Neural cell (in vitro differentiated cells): ENCODE measurements at regions not wholly inside any gene's neighbourhood (a gene's known extent, or its start where the extent isn't known, plus 50 kb on each side); places are given as distances from the start of the nearest gene placed in this dataset.

Experiments
- H2AFZ ChIP-seq: fragments of 200-600, 300-800 bp; sonication (generic), shearing (Covaris generic); 2 replicates; pipeline ENCODE4 v1.6.0; 2014; ENCODE audit warnings: low read depth, mild to moderate bottlenecking, antibody characterized with exemption, low read length, moderate library complexity
- H3F3A ChIP-seq: fragments of 200-600 bp; shearing (Covaris generic); 2 replicates; pipeline ENCODE4 v1.6.1; 2016; ENCODE audit warnings: mild to moderate bottlenecking, moderate library complexity, mixed read lengths, antibody characterized with exemption, low read length; ENCODE audit not compliant: insufficient read depth, poor library complexity, severe bottlenecking
- H3K27ac ChIP-seq: fragments of 200-600, 300-800 bp; sonication (generic), shearing (Covaris generic); 2 replicates; pipeline ENCODE4 v1.5.1; 2014; ENCODE audit warnings: mild to moderate bottlenecking, low read length, moderate library complexity
- H3K27me3 ChIP-seq: fragments of 300-800, 200-600 bp; sonication (generic), shearing (Covaris generic); 2 replicates; pipeline ENCODE4 v1.6.0; 2014; ENCODE audit warnings: mild to moderate bottlenecking, low read depth, low read length, moderate library complexity; ENCODE audit not compliant: insufficient read depth
- H3K36me3 ChIP-seq: fragments of 300-800, 200-600 bp; sonication (generic), shearing (Covaris generic); 2 replicates; pipeline ENCODE4 v1.5.1; 2014; ENCODE audit warnings: mild to moderate bottlenecking, antibody characterized with exemption, low read length, moderate library complexity; ENCODE audit not compliant: insufficient read depth
- H3K4me2 ChIP-seq: fragments of 300-800, 200-600 bp; sonication (generic), shearing (Covaris generic); 2 replicates; pipeline ENCODE4 v1.6.0; 2014; ENCODE audit warnings: mild to moderate bottlenecking, low read length
- H3K4me3 ChIP-seq: fragments of 300-800, 200-600 bp; sonication (generic), shearing (Covaris generic); 2 replicates; pipeline ENCODE4 v1.5.1; 2014; ENCODE audit warnings: mild to moderate bottlenecking, low read length, moderate library complexity
- H3K79me2 ChIP-seq: fragments of 200-600 bp; shearing (Covaris generic); replicated peaks from 2 replicates; pipeline ENCODE4 v1.6.0; 2014; ENCODE audit warnings: mild to moderate bottlenecking, low read length, moderate library complexity; ENCODE audit not compliant: insufficient read depth
- H3K9ac ChIP-seq: fragments of 300-800, 200-600 bp; sonication (generic), shearing (Covaris generic); 2 replicates; pipeline ENCODE4 v1.6.1; 2016; ENCODE audit warnings: mild to moderate bottlenecking, low read length, mixed read lengths
- H3K9me2 ChIP-seq: fragments of 200-600 bp; shearing (Covaris generic); 2 replicates; pipeline ENCODE4 v1.6.1; 2016; ENCODE audit warnings: mild to moderate bottlenecking, low read length, mixed read lengths; ENCODE audit not compliant: insufficient read depth
- H3K9me3 ChIP-seq: fragments of 200-600, 300-800 bp; sonication (generic), shearing (Covaris generic); 2 replicates; pipeline ENCODE4 v1.6.1; 2016; ENCODE audit warnings: mild to moderate bottlenecking, mixed run types, low read length, moderate library complexity, mixed read lengths
- H4K20me1 ChIP-seq: fragments of 200-600 bp; shearing (Covaris generic); 2 replicates; pipeline ENCODE4 v1.6.1; 2016; ENCODE audit warnings: mild to moderate bottlenecking, mixed run types; ENCODE audit not compliant: insufficient read depth
- EP300 ChIP-seq: fragments of 450-650 bp; conservative IDR thresholded peaks from 2 replicates; pipeline ENCODE4 v1.6.1; 2014; ENCODE audit warnings: antibody characterized with exemption, mild to moderate bottlenecking, moderate library complexity; ENCODE audit not compliant: poor library complexity, severe bottlenecking
- EZH2 ChIP-seq: fragments of 200-600, 300-800 bp; shearing (Covaris generic), sonication (generic); IDR thresholded peaks from 2 replicates; pipeline ENCODE4 v1.6.1; 2014; ENCODE audit warnings: antibody characterized with exemption, low read length, borderline replicate concordance, mild to moderate bottlenecking; ENCODE audit not compliant: insufficient read depth, poor library complexity, severe bottlenecking
- MXI1 ChIP-seq: fragments of 450-650 bp; conservative IDR thresholded peaks from 2 replicates; pipeline ENCODE4 v1.6.1; 2014; ENCODE audit warnings: antibody characterized with exemption, mild to moderate bottlenecking; ENCODE audit not compliant: poor library complexity, severe bottlenecking
- POLR2AphosphoS5 ChIP-seq: IDR thresholded peaks from 2 replicates; pipeline ENCODE4 v1.6.1; 2012
- RAD21 ChIP-seq: fragments of 450-650 bp; conservative IDR thresholded peaks from 2 replicates; pipeline ENCODE4 v1.6.1; 2014; ENCODE audit warnings: antibody characterized with exemption, mild to moderate bottlenecking, moderate library complexity
- SMC3 ChIP-seq: fragments of 450-650 bp; conservative IDR thresholded peaks from 2 replicates; pipeline ENCODE4 v1.6.1; 2014; ENCODE audit warnings: antibody characterized with exemption, mild to moderate bottlenecking, moderate library complexity; ENCODE audit not compliant: poor library complexity
- TAF1 ChIP-seq: IDR thresholded peaks from 2 replicates; pipeline ENCODE4 v1.6.1; 2012; ENCODE audit warnings: low read depth
- TF ChIP-seq, protein P1 (sequence below): IDR thresholded peaks from 2 replicates; pipeline ENCODE4 v1.6.1; 2012; ENCODE audit warnings: borderline replicate concordance
- TF ChIP-seq, protein P2 (sequence below): fragments of 450-650 bp; IDR thresholded peaks from 2 replicates; pipeline ENCODE4 v1.5.1; 2014; ENCODE audit warnings: antibody characterized with exemption, mild to moderate bottlenecking, moderate library complexity; ENCODE audit not compliant: poor library complexity, severe bottlenecking

DNA sequence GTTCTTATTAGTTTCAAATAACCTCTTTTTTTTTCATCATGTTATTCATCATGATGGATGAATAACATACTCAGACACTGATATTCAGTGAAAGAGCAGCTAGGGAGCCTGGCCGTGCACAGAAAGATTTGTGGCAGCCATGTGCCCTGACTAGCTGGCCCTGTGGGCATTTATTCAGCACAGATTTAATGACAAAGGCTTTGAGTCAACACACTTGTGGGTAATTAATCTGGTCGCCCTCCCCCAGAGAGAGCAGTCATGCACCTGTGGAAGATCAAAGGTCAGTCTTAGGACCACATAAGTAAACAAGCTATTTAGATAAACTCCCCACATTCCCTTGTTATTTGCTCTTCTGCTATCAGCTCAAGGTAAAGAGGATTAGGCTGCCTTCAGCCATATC, 153.2 kb upstream of the HMCN1 start:
- no peak for TF ChIP-seq EZH2
- no peak for TF ChIP-seq TAF1
- TF ChIP-seq, protein P1, sequence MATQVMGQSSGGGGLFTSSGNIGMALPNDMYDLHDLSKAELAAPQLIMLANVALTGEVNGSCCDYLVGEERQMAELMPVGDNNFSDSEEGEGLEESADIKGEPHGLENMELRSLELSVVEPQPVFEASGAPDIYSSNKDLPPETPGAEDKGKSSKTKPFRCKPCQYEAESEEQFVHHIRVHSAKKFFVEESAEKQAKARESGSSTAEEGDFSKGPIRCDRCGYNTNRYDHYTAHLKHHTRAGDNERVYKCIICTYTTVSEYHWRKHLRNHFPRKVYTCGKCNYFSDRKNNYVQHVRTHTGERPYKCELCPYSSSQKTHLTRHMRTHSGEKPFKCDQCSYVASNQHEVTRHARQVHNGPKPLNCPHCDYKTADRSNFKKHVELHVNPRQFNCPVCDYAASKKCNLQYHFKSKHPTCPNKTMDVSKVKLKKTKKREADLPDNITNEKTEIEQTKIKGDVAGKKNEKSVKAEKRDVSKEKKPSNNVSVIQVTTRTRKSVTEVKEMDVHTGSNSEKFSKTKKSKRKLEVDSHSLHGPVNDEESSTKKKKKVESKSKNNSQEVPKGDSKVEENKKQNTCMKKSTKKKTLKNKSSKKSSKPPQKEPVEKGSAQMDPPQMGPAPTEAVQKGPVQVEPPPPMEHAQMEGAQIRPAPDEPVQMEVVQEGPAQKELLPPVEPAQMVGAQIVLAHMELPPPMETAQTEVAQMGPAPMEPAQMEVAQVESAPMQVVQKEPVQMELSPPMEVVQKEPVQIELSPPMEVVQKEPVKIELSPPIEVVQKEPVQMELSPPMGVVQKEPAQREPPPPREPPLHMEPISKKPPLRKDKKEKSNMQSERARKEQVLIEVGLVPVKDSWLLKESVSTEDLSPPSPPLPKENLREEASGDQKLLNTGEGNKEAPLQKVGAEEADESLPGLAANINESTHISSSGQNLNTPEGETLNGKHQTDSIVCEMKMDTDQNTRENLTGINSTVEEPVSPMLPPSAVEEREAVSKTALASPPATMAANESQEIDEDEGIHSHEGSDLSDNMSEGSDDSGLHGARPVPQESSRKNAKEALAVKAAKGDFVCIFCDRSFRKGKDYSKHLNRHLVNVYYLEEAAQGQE: no peak
- TF ChIP-seq, protein P2, sequence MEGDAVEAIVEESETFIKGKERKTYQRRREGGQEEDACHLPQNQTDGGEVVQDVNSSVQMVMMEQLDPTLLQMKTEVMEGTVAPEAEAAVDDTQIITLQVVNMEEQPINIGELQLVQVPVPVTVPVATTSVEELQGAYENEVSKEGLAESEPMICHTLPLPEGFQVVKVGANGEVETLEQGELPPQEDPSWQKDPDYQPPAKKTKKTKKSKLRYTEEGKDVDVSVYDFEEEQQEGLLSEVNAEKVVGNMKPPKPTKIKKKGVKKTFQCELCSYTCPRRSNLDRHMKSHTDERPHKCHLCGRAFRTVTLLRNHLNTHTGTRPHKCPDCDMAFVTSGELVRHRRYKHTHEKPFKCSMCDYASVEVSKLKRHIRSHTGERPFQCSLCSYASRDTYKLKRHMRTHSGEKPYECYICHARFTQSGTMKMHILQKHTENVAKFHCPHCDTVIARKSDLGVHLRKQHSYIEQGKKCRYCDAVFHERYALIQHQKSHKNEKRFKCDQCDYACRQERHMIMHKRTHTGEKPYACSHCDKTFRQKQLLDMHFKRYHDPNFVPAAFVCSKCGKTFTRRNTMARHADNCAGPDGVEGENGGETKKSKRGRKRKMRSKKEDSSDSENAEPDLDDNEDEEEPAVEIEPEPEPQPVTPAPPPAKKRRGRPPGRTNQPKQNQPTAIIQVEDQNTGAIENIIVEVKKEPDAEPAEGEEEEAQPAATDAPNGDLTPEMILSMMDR: no peak
- no peak for TF ChIP-seq MXI1
- TF ChIP-seq RAD21: no peak
- Histone ChIP-seq H3K27me3 (no peaks in the 10 kb centered on the region), H3K4me3 (no peak overlapping the region), H4K20me1 (no peaks in the 10 kb centered on the region), H3F3A (no peaks in the 10 kb centered on the region), H2AFZ (no peak overlapping the region), H3K9me2 (no peaks in the 10 kb centered on the region), H3K9ac (no peak overlapping the region), H3K4me2 (no peak overlapping the region), H3K9me3 (no peaks in the 10 kb centered on the region), H3K79me2 (no peaks in the 10 kb centered on the region), H3K27ac (no peak overlapping the region), H3K36me3 (no peaks in the 10 kb centered on the region)

DNA sequence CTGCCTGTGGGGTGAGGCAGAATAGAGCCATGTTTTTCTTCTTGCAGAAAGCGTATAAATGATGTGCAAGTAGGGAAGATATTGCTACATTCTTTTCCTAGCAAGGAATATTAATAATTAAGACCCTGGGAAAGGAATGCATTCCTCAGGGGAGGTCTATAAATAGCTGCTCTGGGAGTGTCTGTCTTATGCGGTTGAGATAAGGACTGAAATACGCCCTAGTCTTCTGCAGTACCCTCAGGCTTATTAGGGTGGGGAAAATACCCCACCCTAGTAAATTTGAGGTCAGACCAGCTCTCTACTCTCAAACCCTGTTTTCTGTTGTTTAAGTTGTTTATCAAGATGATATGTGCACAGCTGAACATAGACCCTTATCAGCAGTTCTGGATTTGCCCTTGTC, 155.9 kb upstream of the HMCN1 start:
- H2AFZ ChIP-seq: no peak overlapping the region
- H3K4me2 ChIP-seq: no peak overlapping the region
- H3K9me3 ChIP-seq: no peaks in the 10 kb centered on the region

More for the DNA sequence above, 155.9 kb upstream of the HMCN1 start:
- no peaks in the 10 kb centered on the region for H3K9me2 ChIP-seq
- H3K9ac ChIP-seq: no peak overlapping the region
- H3K79me2 ChIP-seq: no peaks in the 10 kb centered on the region
- no peak overlapping the region for H3K27ac ChIP-seq
- H3K4me3 ChIP-seq: no peak overlapping the region
- no peaks in the 10 kb centered on the region for H4K20me1 ChIP-seq
- no peaks in the 10 kb centered on the region for H3F3A ChIP-seq
- H3K36me3 ChIP-seq: no peaks in the 10 kb centered on the region
- TF ChIP-seq RAD21 (no peak), EP300 (no peak), TAF1 (no peak), MXI1 (no peak), SMC3 (no peak), POLR2AphosphoS5 (no peak), EZH2 (no peak)
- TF ChIP-seq, protein P2: no peak
- TF ChIP-seq, protein P1: no peak
- H3K27me3 ChIP-seq: no peaks in the 10 kb centered on the region
